ENCODE measurements at regions not wholly inside any gene's neighbourhood (a gene's known extent, or its start where the extent isn't known, plus 50 kb on each side); places are given as distances from the start of the nearest gene placed in this dataset.
A peak's percentile ranks its signal among the peaks of the same experiment; 100 is the strongest.

DNA sequence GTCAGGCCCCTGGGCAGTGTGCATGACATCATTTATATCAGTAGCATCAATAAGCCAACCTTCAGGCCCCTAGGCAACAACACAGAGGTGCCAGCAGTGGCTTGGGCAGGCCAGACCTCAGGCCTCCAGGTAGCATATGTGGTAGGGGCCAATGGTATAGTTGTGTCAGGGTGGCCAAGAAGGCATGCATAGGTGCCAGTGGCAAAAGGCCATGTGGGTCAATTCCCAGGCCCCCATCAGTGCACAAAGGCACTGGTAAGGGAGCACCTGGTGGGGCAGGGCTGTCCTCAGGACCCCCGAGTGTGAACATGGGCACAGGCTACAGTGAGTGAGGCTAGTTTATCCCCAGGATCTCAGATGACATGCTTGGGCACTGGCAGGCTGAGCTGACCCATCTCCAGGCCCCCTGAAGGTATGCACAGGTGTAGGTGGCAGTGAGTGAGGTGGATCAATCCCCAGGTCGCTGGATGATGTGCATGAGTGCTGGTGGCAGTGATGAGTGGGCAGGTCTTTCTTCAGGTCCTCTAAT is 244.1 kb upstream of the ZNF385D start:
- H3K4ac ChIP-seq (ENCODE audit: low read length), result no peak overlapping the region
- H4K91ac ChIP-seq (ENCODE audit: low read depth, low read length, poor library complexity), result no peak overlapping the region
- no peak overlapping the region for H3K27ac ChIP-seq (replicated peaks; ENCODE audit: low read length)
- H4K8ac ChIP-seq (ENCODE audit: low read depth, low read length), result no peak overlapping the region
- H3K9me3 ChIP-seq (replicated peaks in 1 of 2; ENCODE audit: control insufficient read depth in 2 of 2, insufficient read depth in 1 of 2, low read depth in 1 of 2, low read length in 2 of 2), result no peaks in the 10 kb centered on the region
- WGBS, 2 donors (ENCODE audit: extremely low coverage in 2 of 2, insufficient read length in 2 of 2, insufficient replicate concordance in 1 of 2), result no CpG with 5 or more reads among the region's 2 CpGs
- no peak overlapping the region for H3K9ac ChIP-seq (ENCODE audit: low read depth, low read length, poor library complexity)
- no peak overlapping the region for H3K23ac ChIP-seq (ENCODE audit: low read depth, low read length, poor library complexity)
- no peak overlapping the region for H2AFZ ChIP-seq (ENCODE audit: low read length)
- H3K18ac ChIP-seq (ENCODE audit: low read length), result no peak overlapping the region
- H2AK5ac ChIP-seq (ENCODE audit: low read depth, low read length), result peak overlapping the region; percentile 13
- H3K4me1 ChIP-seq (ENCODE audit: control insufficient read depth in 2 of 2, insufficient read depth in 1 of 2, low read depth in 1 of 2, low read length in 2 of 2), result no peaks in the 10 kb centered on the region
- no peak overlapping the region for H2BK5ac ChIP-seq (ENCODE audit: low read length)
- H3K4me2 ChIP-seq (ENCODE audit: insufficient read depth, low read length, poor library complexity, severe bottlenecking), result no peak overlapping the region
- H3K4me3 ChIP-seq (ENCODE audit: low read length in 2 of 2), result no peak overlapping the region
- H2BK15ac ChIP-seq (ENCODE audit: low read length), result no peak overlapping the region
- no peaks in the 10 kb centered on the region for H3K27me3 ChIP-seq (ENCODE audit: control insufficient read depth in 3 of 3, insufficient read depth in 3 of 3, low read depth in 1 of 3, low read length in 3 of 3)
- no peaks in the 10 kb centered on the region for H3K36me3 ChIP-seq (replicated peaks in 1 of 2; ENCODE audit: control insufficient read depth in 2 of 2, insufficient read depth in 2 of 2, low read length in 2 of 2)
- H2BK120ac ChIP-seq (ENCODE audit: low read depth, low read length), result peak overlapping the region; percentile 14
- no peak for DNase-seq (ENCODE audit: low spot score)
- no peak overlapping the region for H3K14ac ChIP-seq (ENCODE audit: low read length)
- H3K79me1 ChIP-seq (ENCODE audit: low read depth, low read length), result no peaks in the 10 kb centered on the region
- no peak overlapping the region for H2BK12ac ChIP-seq (ENCODE audit: low read length)

DNA sequence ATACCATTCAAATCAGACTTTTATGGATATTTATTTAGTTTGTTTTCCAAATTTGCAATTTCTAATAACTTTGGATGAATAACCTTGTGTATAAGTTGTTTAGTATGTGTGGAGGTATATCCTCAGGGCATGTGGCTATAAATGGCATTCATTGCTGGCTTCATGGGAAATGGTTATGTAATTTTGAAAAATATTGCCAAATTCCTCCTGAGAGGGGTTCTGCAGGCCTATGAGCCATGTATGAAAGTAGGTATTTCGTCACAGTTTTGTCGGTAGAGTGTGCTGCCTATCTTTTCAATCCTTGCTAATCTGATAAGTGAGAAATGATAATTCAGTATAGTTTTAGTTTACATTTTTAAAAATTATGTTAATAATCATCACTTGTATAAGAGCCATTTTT is 256.4 kb upstream of the ZNF385D start:
- Histone ChIP-seq H3K4me2 (ENCODE audit: insufficient read depth, low read length, poor library complexity, severe bottlenecking) (no peak overlapping the region), H3K23ac (ENCODE audit: low read depth, low read length, poor library complexity) (no peak overlapping the region), H2BK15ac (ENCODE audit: low read length) (no peak overlapping the region), H3K27ac (replicated peaks; ENCODE audit: low read length) (no peak overlapping the region), H4K91ac (ENCODE audit: low read depth, low read length, poor library complexity) (no peak overlapping the region), H2BK120ac (ENCODE audit: low read depth, low read length) (no peak overlapping the region), H2BK12ac (ENCODE audit: low read length) (no peak overlapping the region), H3K9me3 (replicated peaks in 1 of 2; ENCODE audit: control insufficient read depth in 2 of 2, insufficient read depth in 1 of 2, low read depth in 1 of 2, low read length in 2 of 2) (no peaks in the 10 kb centered on the region), H3K4me3 (ENCODE audit: low read length in 2 of 2) (no peak overlapping the region), H2AK5ac (ENCODE audit: low read depth, low read length) (no peak overlapping the region), H2AFZ (ENCODE audit: low read length) (no peak overlapping the region), H3K4me1 (ENCODE audit: control insufficient read depth in 2 of 2, insufficient read depth in 1 of 2, low read depth in 1 of 2, low read length in 2 of 2) (no peaks in the 10 kb centered on the region), H3K4ac (ENCODE audit: low read length) (no peak overlapping the region), H3K18ac (ENCODE audit: low read length) (no peak overlapping the region), H3K27me3 (ENCODE audit: control insufficient read depth in 3 of 3, insufficient read depth in 3 of 3, low read depth in 1 of 3, low read length in 3 of 3) (no peaks in the 10 kb centered on the region), H3K14ac (ENCODE audit: low read length) (no peak overlapping the region), H3K9ac (ENCODE audit: low read depth, low read length, poor library complexity) (no peak overlapping the region), H4K8ac (ENCODE audit: low read depth, low read length) (no peak overlapping the region), H3K36me3 (replicated peaks in 1 of 2; ENCODE audit: control insufficient read depth in 2 of 2, insufficient read depth in 2 of 2, low read length in 2 of 2) (no peaks in the 10 kb centered on the region), H3K79me1 (ENCODE audit: low read depth, low read length) (no peaks in the 10 kb centered on the region), H2BK5ac (ENCODE audit: low read length) (no peak overlapping the region)
- no CpG with 5 or more reads among the region's 2 CpGs for WGBS, 2 donors (ENCODE audit: extremely low coverage in 2 of 2, insufficient read length in 2 of 2, insufficient replicate concordance in 1 of 2)
- no peak for DNase-seq (ENCODE audit: low spot score)

- Histone ChIP-seq H3K4me3 (ENCODE audit: low read length in 2 of 2) (no peak overlapping the region), H3K9me3 (replicated peaks in 1 of 2; ENCODE audit: control insufficient read depth in 2 of 2, insufficient read depth in 1 of 2, low read depth in 1 of 2, low read length in 2 of 2) (no peaks in the 10 kb centered on the region), H3K14ac (ENCODE audit: low read length) (no peak overlapping the region), H2BK5ac (ENCODE audit: low read length) (no peak overlapping the region), H4K8ac (ENCODE audit: low read depth, low read length) (no peak overlapping the region), H3K4me2 (ENCODE audit: insufficient read depth, low read length, poor library complexity, severe bottlenecking) (no peak overlapping the region), H2AK5ac (ENCODE audit: low read depth, low read length) (no peak overlapping the region), H2AFZ (ENCODE audit: low read length) (no peak overlapping the region), H3K79me1 (ENCODE audit: low read depth, low read length) (no peaks in the 10 kb centered on the region), H3K27me3 (ENCODE audit: control insufficient read depth in 3 of 3, insufficient read depth in 3 of 3, low read depth in 1 of 3, low read length in 3 of 3) (no peaks in the 10 kb centered on the region), H2BK12ac (ENCODE audit: low read length) (no peak overlapping the region), H3K4me1 (ENCODE audit: control insufficient read depth in 2 of 2, insufficient read depth in 1 of 2, low read depth in 1 of 2, low read length in 2 of 2) (no peaks in the 10 kb centered on the region), H4K91ac (ENCODE audit: low read depth, low read length, poor library complexity) (no peak overlapping the region), H3K9ac (ENCODE audit: low read depth, low read length, poor library complexity) (no peak overlapping the region), H2BK120ac (ENCODE audit: low read depth, low read length) (no peak overlapping the region), H3K36me3 (replicated peaks in 1 of 2; ENCODE audit: control insufficient read depth in 2 of 2, insufficient read depth in 2 of 2, low read length in 2 of 2) (no peaks in the 10 kb centered on the region), H3K4ac (ENCODE audit: low read length) (no peak overlapping the region), H3K18ac (ENCODE audit: low read length) (no peak overlapping the region), H2BK15ac (ENCODE audit: low read length) (no peak overlapping the region), H3K27ac (replicated peaks; ENCODE audit: low read length) (no peak overlapping the region), H3K23ac (ENCODE audit: low read depth, low read length, poor library complexity) (no peak overlapping the region)
- DNase-seq (ENCODE audit: low spot score), result no peak
- no CpG with 5 or more reads among the region's 2 CpGs for WGBS, 2 donors (ENCODE audit: extremely low coverage in 2 of 2, insufficient read length in 2 of 2, insufficient replicate concordance in 1 of 2)
Observed at GRCh38 chr3:22010997-22011396, 260.0 kb upstream of the ZNF385D start.

DNA sequence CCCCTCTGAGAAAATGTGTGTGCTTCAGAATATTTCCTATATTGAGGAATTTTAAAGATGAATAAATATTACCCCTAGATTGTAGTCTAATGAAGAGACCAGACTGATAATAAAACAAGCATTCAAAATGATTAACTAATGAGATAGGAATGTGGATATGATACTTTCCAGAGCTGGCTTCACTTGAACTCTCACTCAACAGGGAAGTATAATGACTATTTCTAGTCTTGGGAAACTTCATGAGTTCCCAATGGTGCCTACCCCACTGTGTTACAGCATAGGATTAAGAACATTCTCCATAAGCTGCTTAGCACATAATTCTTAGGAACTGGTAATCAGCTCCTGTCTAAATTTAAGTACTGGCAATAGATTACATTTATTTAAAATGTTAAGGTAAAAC is 261.5 kb upstream of the ZNF385D start:
- H4K8ac ChIP-seq (ENCODE audit: low read depth, low read length), result no peak overlapping the region
- H3K14ac ChIP-seq (ENCODE audit: low read length), result no peak overlapping the region
- H3K79me1 ChIP-seq (ENCODE audit: low read depth, low read length), result no peaks in the 10 kb centered on the region
- DNase-seq (ENCODE audit: low spot score), result no peak
- no peak overlapping the region for H2BK120ac ChIP-seq (ENCODE audit: low read depth, low read length)
- no peak overlapping the region for H3K23ac ChIP-seq (ENCODE audit: low read depth, low read length, poor library complexity)
- H3K4me1 ChIP-seq (ENCODE audit: control insufficient read depth in 2 of 2, insufficient read depth in 1 of 2, low read depth in 1 of 2, low read length in 2 of 2), result no peaks in the 10 kb centered on the region
- H4K91ac ChIP-seq (ENCODE audit: low read depth, low read length, poor library complexity), result no peak overlapping the region
- no peak overlapping the region for H2AK5ac ChIP-seq (ENCODE audit: low read depth, low read length)
- H3K9me3 ChIP-seq (replicated peaks in 1 of 2; ENCODE audit: control insufficient read depth in 2 of 2, insufficient read depth in 1 of 2, low read depth in 1 of 2, low read length in 2 of 2), result no peaks in the 10 kb centered on the region
- no peak overlapping the region for H3K9ac ChIP-seq (ENCODE audit: low read depth, low read length, poor library complexity)
- no peaks in the 10 kb centered on the region for H3K36me3 ChIP-seq (replicated peaks in 1 of 2; ENCODE audit: control insufficient read depth in 2 of 2, insufficient read depth in 2 of 2, low read length in 2 of 2)
- no peak overlapping the region for H3K4me2 ChIP-seq (ENCODE audit: insufficient read depth, low read length, poor library complexity, severe bottlenecking)
- no peak overlapping the region for H2BK5ac ChIP-seq (ENCODE audit: low read length)
- H2BK12ac ChIP-seq (ENCODE audit: low read length), result no peak overlapping the region
- H2BK15ac ChIP-seq (ENCODE audit: low read length), result no peak overlapping the region
- no peak overlapping the region for H2AFZ ChIP-seq (ENCODE audit: low read length)
- H3K4ac ChIP-seq (ENCODE audit: low read length), result no peak overlapping the region
- H3K18ac ChIP-seq (ENCODE audit: low read length), result no peak overlapping the region
- H3K27me3 ChIP-seq (ENCODE audit: control insufficient read depth in 3 of 3, insufficient read depth in 3 of 3, low read depth in 1 of 3, low read length in 3 of 3), result no peaks in the 10 kb centered on the region
- no peak overlapping the region for H3K4me3 ChIP-seq (ENCODE audit: low read length in 2 of 2)
- no peak overlapping the region for H3K27ac ChIP-seq (replicated peaks; ENCODE audit: low read length)
